ENCODE measurements at regions not wholly inside any gene's neighbourhood (a gene's known extent, or its start where the extent isn't known, plus 50 kb on each side); places are given as distances from the start of the nearest gene placed in this dataset.
"Not testable (repeated sequence)": the region's sequence is repeated elsewhere in the genome, so short reads cannot be mapped to it uniquely, and the experiment has no call there.

DNA sequence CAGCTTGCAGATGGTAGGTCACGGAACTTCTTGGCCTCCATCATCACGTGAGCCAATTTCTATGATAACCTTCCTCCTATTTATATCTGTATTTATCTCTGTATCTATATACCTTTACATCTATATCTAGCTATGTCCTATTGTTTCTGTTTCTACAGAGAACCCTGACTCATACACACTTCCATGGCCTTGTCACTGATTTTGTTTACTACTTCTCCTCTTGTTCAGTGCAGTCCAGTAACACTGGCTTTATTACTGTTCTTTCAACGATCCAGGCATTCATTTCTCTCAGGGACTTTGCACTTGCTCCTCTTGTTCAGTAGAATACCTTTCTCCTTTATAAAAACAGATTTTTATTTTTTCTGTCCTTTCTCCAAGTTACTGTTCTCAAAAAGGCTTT lies 937.0 kb upstream of the ALCAM start:
- no peak overlapping the region for H3K27ac Mint-ChIP-seq (ENCODE audit: unreplicated experiment)
- no peak for DNase-seq (ENCODE audit: low spot score)
- peaks cover 6% of the 10 kb centered on the region for H3K9me3 Mint-ChIP-seq (ENCODE audit: low read depth)
- H3K4me3 Mint-ChIP-seq (ENCODE audit: unreplicated experiment): no peak overlapping the region
- H3K27me3 Mint-ChIP-seq (ENCODE audit: low read depth): no peaks in the 10 kb centered on the region
- peaks cover 16% of the 10 kb centered on the region for H3K4me1 Mint-ChIP-seq (ENCODE audit: low read depth)
- TF ChIP-seq, protein P1, sequence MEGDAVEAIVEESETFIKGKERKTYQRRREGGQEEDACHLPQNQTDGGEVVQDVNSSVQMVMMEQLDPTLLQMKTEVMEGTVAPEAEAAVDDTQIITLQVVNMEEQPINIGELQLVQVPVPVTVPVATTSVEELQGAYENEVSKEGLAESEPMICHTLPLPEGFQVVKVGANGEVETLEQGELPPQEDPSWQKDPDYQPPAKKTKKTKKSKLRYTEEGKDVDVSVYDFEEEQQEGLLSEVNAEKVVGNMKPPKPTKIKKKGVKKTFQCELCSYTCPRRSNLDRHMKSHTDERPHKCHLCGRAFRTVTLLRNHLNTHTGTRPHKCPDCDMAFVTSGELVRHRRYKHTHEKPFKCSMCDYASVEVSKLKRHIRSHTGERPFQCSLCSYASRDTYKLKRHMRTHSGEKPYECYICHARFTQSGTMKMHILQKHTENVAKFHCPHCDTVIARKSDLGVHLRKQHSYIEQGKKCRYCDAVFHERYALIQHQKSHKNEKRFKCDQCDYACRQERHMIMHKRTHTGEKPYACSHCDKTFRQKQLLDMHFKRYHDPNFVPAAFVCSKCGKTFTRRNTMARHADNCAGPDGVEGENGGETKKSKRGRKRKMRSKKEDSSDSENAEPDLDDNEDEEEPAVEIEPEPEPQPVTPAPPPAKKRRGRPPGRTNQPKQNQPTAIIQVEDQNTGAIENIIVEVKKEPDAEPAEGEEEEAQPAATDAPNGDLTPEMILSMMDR (IDR thresholded peaks at IDR 0.05): no peak
- no peaks in the 10 kb centered on the region for H3K36me3 Mint-ChIP-seq (ENCODE audit: low read depth)

GRCh38 chr3:104436506-104436905 lies 930.2 kb upstream of the ALCAM start:
- Mint-ChIP-seq H3K4me3 (ENCODE audit: unreplicated experiment) (no peak overlapping the region), H3K27me3 (ENCODE audit: low read depth) (no peaks in the 10 kb centered on the region), H3K27ac (ENCODE audit: unreplicated experiment) (peak overlapping the region; percentile 52), H3K9me3 (ENCODE audit: low read depth) (peaks cover 6% of the 10 kb centered on the region), H3K4me1 (ENCODE audit: low read depth) (peaks cover 30% of the 10 kb centered on the region), H3K36me3 (ENCODE audit: low read depth) (no peaks in the 10 kb centered on the region)
- DNase-seq (ENCODE audit: low spot score): no peak
- TF ChIP-seq, protein P1 (IDR thresholded peaks at IDR 0.05): no peak

DNA sequence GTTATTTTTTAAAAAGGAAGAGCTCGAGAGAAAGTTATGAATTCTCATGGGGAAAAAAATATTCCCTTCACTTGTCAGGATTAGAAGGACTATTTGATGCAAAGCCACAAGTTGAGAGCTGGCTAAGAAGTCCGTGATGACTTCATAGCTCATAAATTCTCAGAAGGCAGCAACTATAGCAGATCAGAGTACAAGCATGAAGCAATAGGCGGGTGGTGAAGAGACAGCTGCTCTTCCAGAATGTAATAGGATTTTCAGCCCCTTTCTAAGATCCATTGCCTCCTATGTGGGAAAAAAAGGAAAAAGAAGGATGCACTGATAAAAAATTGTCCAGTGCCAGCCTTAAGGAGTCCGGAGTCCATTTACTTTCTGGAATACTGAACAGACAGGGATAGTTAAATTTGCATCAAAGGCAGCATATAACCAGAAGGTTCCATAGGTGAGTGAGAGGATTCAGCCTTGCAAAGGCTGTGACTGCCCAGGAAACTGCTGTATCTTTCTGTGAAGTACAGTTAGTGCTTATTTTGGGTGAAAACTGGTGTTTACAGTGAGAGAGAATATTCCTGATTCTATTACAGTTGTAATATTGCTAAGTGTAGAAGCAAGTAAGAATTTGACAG lies 929.5 kb upstream of the ALCAM start:
- TF ChIP-seq, protein P1 (IDR thresholded peaks at IDR 0.05): no peak
- Mint-ChIP-seq H3K9me3 (ENCODE audit: low read depth) (peaks cover 6% of the 10 kb centered on the region), H3K27ac (ENCODE audit: unreplicated experiment) (peak overlapping the region; percentile 76), H3K36me3 (ENCODE audit: low read depth) (no peaks in the 10 kb centered on the region), H3K27me3 (ENCODE audit: low read depth) (no peaks in the 10 kb centered on the region), H3K4me1 (ENCODE audit: low read depth) (peaks cover 36% of the 10 kb centered on the region), H3K4me3 (ENCODE audit: unreplicated experiment) (no peak overlapping the region)
- no peak for DNase-seq (ENCODE audit: low spot score)

DNA sequence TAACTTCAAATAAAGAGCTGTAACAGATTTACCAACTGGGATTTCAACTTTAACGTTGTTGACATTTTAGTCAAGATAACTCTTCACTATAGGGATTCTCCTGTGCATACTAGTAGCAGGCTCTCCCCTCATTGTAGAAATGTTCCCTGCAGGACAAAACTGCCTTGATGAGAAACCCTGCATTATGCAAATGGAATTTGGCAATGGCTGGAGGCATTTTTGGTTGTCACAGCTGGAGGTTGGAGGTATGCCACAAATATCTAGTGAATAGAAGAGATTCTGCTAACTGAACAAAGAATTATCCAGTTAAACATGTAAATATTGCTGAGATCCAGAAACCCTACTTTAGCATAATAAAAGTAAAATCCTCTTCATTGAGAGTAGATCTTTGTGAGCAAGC lies 928.8 kb upstream of the ALCAM start:
- Mint-ChIP-seq H3K4me3 (ENCODE audit: unreplicated experiment) (no peak overlapping the region), H3K36me3 (ENCODE audit: low read depth) (no peaks in the 10 kb centered on the region), H3K4me1 (ENCODE audit: low read depth) (peaks cover 36% of the 10 kb centered on the region), H3K27ac (ENCODE audit: unreplicated experiment) (no peak overlapping the region), H3K9me3 (ENCODE audit: low read depth) (peaks cover 3% of the 10 kb centered on the region), H3K27me3 (ENCODE audit: low read depth) (no peaks in the 10 kb centered on the region)
- TF ChIP-seq, protein P1 (IDR thresholded peaks at IDR 0.05): no peak
- DNase-seq (ENCODE audit: low spot score): no peak

DNA sequence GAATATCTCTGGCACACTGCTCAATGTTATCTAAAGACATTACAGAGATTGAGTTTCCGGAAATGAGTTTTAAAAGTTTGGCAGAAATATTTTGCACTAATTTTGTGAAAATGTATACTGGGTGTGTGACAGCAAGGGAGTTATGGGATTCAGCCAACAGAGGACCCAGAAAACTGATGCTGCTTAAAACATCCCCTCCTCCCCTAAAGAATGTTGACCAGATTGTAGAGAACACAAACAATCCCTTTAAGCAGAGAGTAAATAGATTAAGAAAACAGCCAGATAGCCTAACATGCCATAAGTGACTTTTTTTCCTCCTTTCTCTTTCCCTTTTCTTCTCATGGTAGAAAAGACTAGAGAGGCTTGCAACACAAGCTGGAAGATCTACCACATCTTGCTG lies 928.0 kb upstream of the ALCAM start:
- Mint-ChIP-seq H3K9me3 (ENCODE audit: low read depth) (no peaks in the 10 kb centered on the region), H3K27me3 (ENCODE audit: low read depth) (no peaks in the 10 kb centered on the region), H3K4me3 (ENCODE audit: unreplicated experiment) (no peak overlapping the region), H3K36me3 (ENCODE audit: low read depth) (no peaks in the 10 kb centered on the region), H3K27ac (ENCODE audit: unreplicated experiment) (no peak overlapping the region), H3K4me1 (ENCODE audit: low read depth) (peaks cover 36% of the 10 kb centered on the region)
- no peak for DNase-seq (ENCODE audit: low spot score)
- TF ChIP-seq, protein P1 (IDR thresholded peaks at IDR 0.05): no peak

DNA sequence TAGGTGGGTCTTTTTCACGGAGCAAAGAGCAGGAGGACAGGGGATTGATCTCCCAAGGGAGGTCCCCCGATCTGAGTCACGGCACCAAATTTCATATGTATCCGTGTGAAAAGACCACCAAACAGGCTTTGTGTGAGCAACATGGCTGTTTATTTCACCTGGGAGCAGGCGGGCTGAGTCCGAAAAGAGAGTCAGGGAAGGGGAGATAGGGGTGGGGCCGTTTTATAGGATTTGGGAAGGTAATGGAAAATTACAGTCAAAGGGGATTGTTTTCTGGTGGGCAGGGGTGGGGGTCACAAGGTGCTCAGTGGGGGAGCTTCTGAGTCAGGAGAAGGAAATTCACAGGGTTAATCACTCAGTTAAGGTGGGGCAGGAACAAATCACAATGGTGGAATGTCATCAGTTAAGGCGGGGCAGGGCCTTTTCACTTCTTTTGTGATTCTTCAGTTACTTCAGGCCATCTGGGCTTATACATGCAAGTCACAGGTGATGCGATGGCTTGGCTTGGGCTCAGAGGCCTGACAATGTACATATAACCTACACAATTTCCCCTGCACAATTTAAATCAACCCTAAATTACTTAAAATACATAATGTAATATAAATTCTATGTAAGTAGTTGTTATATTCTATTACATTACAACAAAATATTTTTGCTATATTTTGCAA lies 921.3 kb upstream of the ALCAM start:
- not testable (repeated sequence) for H3K9me3 Mint-ChIP-seq (ENCODE audit: low read depth); H3K36me3 Mint-ChIP-seq (ENCODE audit: low read depth); H3K27me3 Mint-ChIP-seq (ENCODE audit: low read depth); DNase-seq (ENCODE audit: low spot score); H3K27ac Mint-ChIP-seq (ENCODE audit: unreplicated experiment); H3K4me3 Mint-ChIP-seq (ENCODE audit: unreplicated experiment)
- H3K4me1 Mint-ChIP-seq (ENCODE audit: low read depth): peaks cover 12% of the 10 kb centered on the region
